GM23248 (cell line): ENCODE measurements at regions not wholly inside any gene's neighbourhood (a gene's known extent, or its start where the extent isn't known, plus 50 kb on each side); places are given as distances from the start of the nearest gene placed in this dataset.

ENCODE experiments used
- EZH2 ChIP-seq: fragments of 200-600 bp; sonication (generic); IDR thresholded peaks from 2 replicates; pipeline ENCODE4 v1.6.1; 2018; ENCODE audit warnings: antibody characterized with exemption, mild to moderate bottlenecking; ENCODE audit not compliant: insufficient read depth, poor library complexity, severe bottlenecking
- EZH2phosphoT487 ChIP-seq: fragments of 200-600 bp; sonication (generic); IDR thresholded peaks from 2 replicates; pipeline ENCODE4 v1.6.1; 2018; ENCODE audit warnings: antibody characterized with exemption, moderate library complexity, mild to moderate bottlenecking, low read depth; ENCODE audit not compliant: insufficient read depth

- TF ChIP-seq EZH2: no peak
- TF ChIP-seq EZH2phosphoT487: no peak
Measured at GRCh38 chr3:177312491-177312890, 115.2 kb upstream of the TBL1XR1 start.
